ENCODE measurements at regions not wholly inside any gene's neighbourhood (a gene's known extent, or its start where the extent isn't known, plus 50 kb on each side); places are given as distances from the start of the nearest gene placed in this dataset.

- H3K4me3 Mint-ChIP-seq (ENCODE audit: low read depth), result no peak overlapping the region
- no peaks in the 10 kb centered on the region for H3K9me3 Mint-ChIP-seq (ENCODE audit: low read depth)
- H3K27me3 Mint-ChIP-seq, result no peaks in the 10 kb centered on the region
- no peak for TF ChIP-seq CTCF (IDR thresholded peaks at IDR 0.05; ENCODE audit: unreplicated experiment)
- no peak for DNase-seq (ENCODE audit: low spot score, unreplicated experiment)
- no peaks in the 10 kb centered on the region for H3K36me3 Mint-ChIP-seq (ENCODE audit: insufficient read depth)
- H3K27ac Mint-ChIP-seq, result no peak overlapping the region
- no peaks in the 10 kb centered on the region for H3K4me1 Mint-ChIP-seq (ENCODE audit: low read depth)
Observed at GRCh38 chr7:119826547-119826946, 446.4 kb upstream of the KCND2 start.

GRCh38 chr7:119838444-119838843 is 434.5 kb upstream of the KCND2 start:
- no peak for TF ChIP-seq CTCF (IDR thresholded peaks at IDR 0.05; ENCODE audit: unreplicated experiment)
- no peaks in the 10 kb centered on the region for H3K27me3 Mint-ChIP-seq
- no peaks in the 10 kb centered on the region for H3K36me3 Mint-ChIP-seq (ENCODE audit: insufficient read depth)
- H3K4me1 Mint-ChIP-seq (ENCODE audit: low read depth), result no peaks in the 10 kb centered on the region
- no peak overlapping the region for H3K4me3 Mint-ChIP-seq (ENCODE audit: low read depth)
- no peak for DNase-seq (ENCODE audit: low spot score, unreplicated experiment)
- no peak overlapping the region for H3K27ac Mint-ChIP-seq
- H3K9me3 Mint-ChIP-seq (ENCODE audit: low read depth), result peaks cover 6% of the 10 kb centered on the region

GRCh38 chr7:119842337-119842736 is 430.6 kb upstream of the KCND2 start:
- Mint-ChIP-seq H3K4me1 (ENCODE audit: low read depth) (no peaks in the 10 kb centered on the region), H3K27ac (no peak overlapping the region), H3K36me3 (ENCODE audit: insufficient read depth) (no peaks in the 10 kb centered on the region), H3K4me3 (ENCODE audit: low read depth) (no peak overlapping the region), H3K27me3 (no peaks in the 10 kb centered on the region), H3K9me3 (ENCODE audit: low read depth) (peaks cover 6% of the 10 kb centered on the region)
- DNase-seq (ENCODE audit: low spot score, unreplicated experiment), result no peak
- TF ChIP-seq CTCF (IDR thresholded peaks at IDR 0.05; ENCODE audit: unreplicated experiment), result no peak

GRCh38 chr7:119842786-119843185 is 430.2 kb upstream of the KCND2 start:
- Mint-ChIP-seq H3K4me1 (ENCODE audit: low read depth) (no peaks in the 10 kb centered on the region), H3K9me3 (ENCODE audit: low read depth) (peaks cover 6% of the 10 kb centered on the region), H3K4me3 (ENCODE audit: low read depth) (no peak overlapping the region), H3K27me3 (no peaks in the 10 kb centered on the region), H3K27ac (no peak overlapping the region), H3K36me3 (ENCODE audit: insufficient read depth) (no peaks in the 10 kb centered on the region)
- no peak for TF ChIP-seq CTCF (IDR thresholded peaks at IDR 0.05; ENCODE audit: unreplicated experiment)
- no peak for DNase-seq (ENCODE audit: low spot score, unreplicated experiment)

- no peak overlapping the region for H3K4me3 Mint-ChIP-seq (ENCODE audit: low read depth)
- peaks cover 8% of the 10 kb centered on the region for H3K9me3 Mint-ChIP-seq (ENCODE audit: low read depth)
- no peaks in the 10 kb centered on the region for H3K36me3 Mint-ChIP-seq (ENCODE audit: insufficient read depth)
- TF ChIP-seq CTCF (IDR thresholded peaks at IDR 0.05; ENCODE audit: unreplicated experiment), result no peak
- no peak overlapping the region for H3K27ac Mint-ChIP-seq
- no peaks in the 10 kb centered on the region for H3K4me1 Mint-ChIP-seq (ENCODE audit: low read depth)
- no peaks in the 10 kb centered on the region for H3K27me3 Mint-ChIP-seq
- DNase-seq (ENCODE audit: low spot score, unreplicated experiment), result no peak
Observed at GRCh38 chr7:119861385-119861784, 411.6 kb upstream of the KCND2 start.
